A549 (cell line): ENCODE measurements at regions not wholly inside any gene's neighbourhood (a gene's known extent, or its start where the extent isn't known, plus 50 kb on each side); places are given as distances from the start of the nearest gene placed in this dataset.
"Not testable (repeated sequence)": the region's sequence is repeated elsewhere in the genome, so short reads cannot be mapped to it uniquely, and the experiment has no call there.

Experiments
- ATAC-seq, 2 experiments: fragments of 200-7000 bp in 1 of 2; fragments of >200 bp in 1 of 2; cut with Nextera tagmentation in 1 of 2; cut with Tn5 transposase in 1 of 2; 3 replicates each; pipeline versions ENCODE4 v1.8.0 to v1.9.1; 2018 to 2020; ENCODE audit warnings: mild to moderate bottlenecking in 1 of 2, moderate library complexity in 1 of 2
- CTCF ChIA-PET: fragments of 300-600 bp; sonication (Branson Sonifier 250); formaldehyde crosslinking; extraction: SDS; loops from one replicate; lab custom pipeline; 2021; ENCODE audit warnings: antibody characterized with exemption, inconsistent platforms; lab: Yijun Ruan, JAX
- POLR2A ChIA-PET: fragments of 350-600 bp; formaldehyde crosslinking; extraction: SDS; loops from one replicate; lab custom pipeline; 2021; ENCODE audit warnings: antibody characterized with exemption, inconsistent platforms; lab: Yijun Ruan, JAX
- DNase-seq, 2 experiments: peaks; one replicate each; pipeline versions ENCODE4 v3.0.0 to v3.0.0-alpha.2; 2011 to 2016; ENCODE audit warnings: low read depth in 1 of 2, low spot score in 1 of 2
- FAIRE-seq: peaks from 2 replicates; lab custom pipeline; 2011; peaks lifted over from hg19 to GRCh38; lab: Jason Lieb, UNC
- H3K27ac ChIP-seq, 2 experiments: fragments of >200 bp; sonication (Bioruptor Twin); formaldehyde crosslinking; 3 replicates each; pipeline ENCODE4 v1.5.1; 2016 to 2017
- H3K4me1 ChIP-seq: fragments of >200 bp; sonication (Bioruptor Twin); formaldehyde crosslinking; 3 replicates; pipeline ENCODE4 v1.6.1; 2016
- H3K4me2 ChIP-seq: fragments of >200 bp; sonication (Bioruptor Twin); formaldehyde crosslinking; 3 replicates; pipeline ENCODE4 v1.6.1; 2016
- H3K4me3 ChIP-seq: fragments of >200 bp; sonication (Bioruptor Twin); formaldehyde crosslinking; 3 replicates; pipeline ENCODE4 v1.5.1; 2016
- H3K9me3 ChIP-seq: fragments of >200 bp; sonication (Bioruptor Twin); formaldehyde crosslinking; 3 replicates; pipeline ENCODE4 v1.6.1; 2016
- CBX8 ChIP-seq: fragments of 200-600 bp; sonication (generic); IDR thresholded peaks from 2 replicates; pipeline ENCODE4 v1.6.1; 2016
- CHD2 ChIP-seq: fragments of 150-350 bp; IDR thresholded peaks from 2 replicates; pipeline ENCODE4 v1.6.1; 2014; ENCODE audit warnings: low read length; ENCODE audit not compliant: partially characterized antibody
- EHF ChIP-seq: fragments of 250-450 bp; sonication (Bioruptor Pico); IDR thresholded peaks from 2 replicates; pipeline ENCODE4 v1.5.0; 2020; ENCODE audit warnings: mild to moderate bottlenecking
- EHMT2 ChIP-seq: fragments of 200-600 bp; sonication (generic); IDR thresholded peaks from 2 replicates; pipeline ENCODE4 v1.6.1; 2016; ENCODE audit warnings: antibody characterized with exemption, low read depth, mild to moderate bottlenecking, moderate library complexity
- ELK1 ChIP-seq: fragments of 150-350 bp; IDR thresholded peaks from 2 replicates; pipeline ENCODE4 v1.6.1; 2014; ENCODE audit warnings: low read depth, mild to moderate bottlenecking, low read length
- FOSB ChIP-seq: fragments of 250-450 bp; sonication (Bioruptor Pico); IDR thresholded peaks from 2 replicates; pipeline ENCODE4 v1.5.0; 2020; ENCODE audit warnings: mild to moderate bottlenecking, moderate library complexity
- FOSL2 ChIP-seq, 2 experiments: fragments of 450-650 bp in 1 of 2; fragments of >200 bp in 1 of 2; sonication (Bioruptor Twin) in 1 of 2; formaldehyde crosslinking; IDR thresholded peaks; 2 replicates each; pipeline versions ENCODE4 v1.5.0 to v1.6.1; 2016 to 2020; ENCODE audit warnings: mild to moderate bottlenecking in 1 of 2, moderate library complexity in 1 of 2
- HEYL ChIP-seq: fragments of 250-450 bp; sonication (Bioruptor Pico); IDR thresholded peaks from 2 replicates; pipeline ENCODE4 v1.8.0; 2021; ENCODE audit warnings: mild to moderate bottlenecking, moderate library complexity
- HOXB5 ChIP-seq: fragments of 250-450 bp; sonication (Bioruptor Pico); IDR thresholded peaks from 2 replicates; pipeline ENCODE4 v1.5.0; 2020; ENCODE audit warnings: mild to moderate bottlenecking, moderate library complexity
- JUN ChIP-seq, 2 experiments: fragments of >200 bp; sonication (Bioruptor Twin); formaldehyde crosslinking; IDR thresholded peaks; 2 replicates in 1 of 2; 3 replicates in 1 of 2; pipeline ENCODE4 v1.6.1; 2016 to 2017
- JUNB ChIP-seq: fragments of >200 bp; sonication (Bioruptor Twin); formaldehyde crosslinking; IDR thresholded peaks from 2 replicates; pipeline ENCODE4 v1.6.1; 2016
- MAZ ChIP-seq: fragments of 150-350 bp; IDR thresholded peaks from 2 replicates; pipeline ENCODE4 v1.6.1; 2014; ENCODE audit warnings: antibody characterized with exemption, low read depth, low read length, borderline replicate concordance
- NPAS2 ChIP-seq: fragments of 250-450 bp; sonication (Bioruptor Pico); IDR thresholded peaks from 2 replicates; pipeline ENCODE4 v1.8.0; 2022; ENCODE audit warnings: mild to moderate bottlenecking, moderate library complexity, borderline replicate concordance
- PHF8 ChIP-seq: fragments of 200-600 bp; sonication (generic); IDR thresholded peaks from 2 replicates; pipeline ENCODE4 v1.6.1; 2016; ENCODE audit warnings: low read depth, mild to moderate bottlenecking, antibody characterized with exemption, moderate library complexity, borderline replicate concordance
- POLR2A ChIP-seq: IDR thresholded peaks from 2 replicates; pipeline ENCODE4 v1.6.1; 2012; ENCODE audit warnings: mild to moderate bottlenecking, low read length
- POLR2AphosphoS2 ChIP-seq: conservative IDR thresholded peaks from 2 replicates; pipeline ENCODE4 v1.6.1; 2012; ENCODE audit warnings: low read length, improper control_type of control experiment, inconsistent platforms
- RFX5 ChIP-seq: fragments of 450-650 bp; IDR thresholded peaks from 2 replicates; pipeline ENCODE4 v1.7.1; 2014; ENCODE audit warnings: antibody characterized with exemption, mild to moderate bottlenecking, moderate library complexity
- TP53 ChIP-seq: fragments of 250-450 bp; sonication (Bioruptor Pico); IDR thresholded peaks from 2 replicates; pipeline ENCODE4 v1.5.0; 2021; ENCODE audit warnings: mild to moderate bottlenecking, moderate library complexity
- ZNF302 ChIP-seq: fragments of 250-450 bp; sonication (Bioruptor Pico); IDR thresholded peaks from 2 replicates; pipeline ENCODE4 v1.9.0; 2021; ENCODE audit warnings: inconsistent platforms, mild to moderate bottlenecking, moderate library complexity
- ZSCAN20 ChIP-seq: fragments of 250-450 bp; sonication (Bioruptor Pico); IDR thresholded peaks from 2 replicates; pipeline ENCODE4 v1.8.0; 2022; ENCODE audit warnings: mild to moderate bottlenecking, moderate library complexity
- WGBS: methylation state at CpG from one replicate; pipeline ENCODE4 v1.1.6; 2017; ENCODE audit errors: missing lambda C conversion rate; 5-methylcytosine and 5-hydroxymethylcytosine counted together
- TF ChIP-seq, protein P1 (sequence below): fragments of 450-650 bp; IDR thresholded peaks from 2 replicates; pipeline ENCODE4 v1.6.1; 2014; ENCODE audit warnings: antibody characterized with exemption
- TF ChIP-seq, protein P2 (sequence below): fragments of >200 bp; sonication (Bioruptor Twin); formaldehyde crosslinking; IDR thresholded peaks from 2 replicates; pipeline ENCODE4 v1.6.1; 2016

DNA sequence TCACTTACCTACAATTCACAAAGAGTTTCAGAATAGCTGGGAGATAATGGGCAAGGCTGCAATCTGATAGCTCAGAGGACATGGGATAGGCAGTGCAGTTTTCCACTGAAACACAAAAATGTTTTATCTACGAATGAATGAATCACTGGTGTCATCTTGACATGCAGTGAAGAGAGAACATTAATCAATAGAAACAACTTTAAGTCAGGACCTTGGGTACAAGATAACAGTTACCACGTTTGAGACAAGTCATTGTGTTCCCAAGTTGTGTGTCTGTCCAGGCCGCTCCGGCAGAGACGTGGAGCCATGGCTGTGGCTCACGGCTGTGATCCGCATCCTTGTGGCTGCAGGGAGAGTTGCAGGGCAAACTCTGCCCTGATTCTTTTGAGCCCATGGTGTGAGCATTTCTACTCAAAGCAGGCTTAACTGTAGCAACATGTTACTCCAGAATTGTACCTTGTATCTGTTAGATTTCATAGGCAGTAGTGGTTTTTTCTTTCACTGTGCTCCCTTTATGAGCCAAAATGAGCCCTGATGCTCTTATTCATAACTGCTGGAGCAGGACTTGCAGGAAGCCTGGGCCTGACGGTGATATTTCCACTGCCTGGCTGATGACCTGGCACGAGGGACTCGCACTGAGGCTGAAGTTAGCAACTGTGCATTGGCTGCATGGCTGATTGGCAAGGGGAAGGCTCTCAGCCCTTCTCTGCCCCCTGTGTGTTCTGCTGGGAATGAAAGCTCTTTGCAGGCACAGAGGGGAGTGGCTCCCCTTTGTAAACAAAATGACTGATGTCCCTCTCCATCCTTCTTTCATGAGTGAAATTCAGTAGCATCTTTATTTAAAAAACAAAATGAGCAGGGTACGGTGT, 465.2 kb downstream of the AJAP1 start:
- 26% methylated on average over 11 of the region's 11 CpGs for WGBS
- DNase-seq (peak in 1 of 2 experiments; percentile 2), FAIRE-seq (no peak), ATAC-seq (peak in 1 of 2 experiments; percentile 68; a peak in 3 of 6 replicates)
- ChIA-PET CTCF (no interaction called here), POLR2A (no interaction called here)
- no peak overlapping the region for H3K27ac ChIP-seq
- no peaks in the 10 kb centered on the region for H3K4me1 ChIP-seq
- H3K4me2 ChIP-seq: no peak overlapping the region
- no peak overlapping the region for H3K4me3 ChIP-seq
- TF ChIP-seq FOSB (CRISPR knock-in tag) (no peak), PHF8 (no peak), MAZ (no peak), ELK1 (no peak), POLR2A (no peak), HOXB5 (CRISPR knock-in tag) (no peak), EHMT2 (no peak)
- H3K9me3 ChIP-seq: no peaks in the 10 kb centered on the region

GRCh38 chr1:5118771-5119170, 464.4 kb downstream of the AJAP1 start:
- H3K4me1 ChIP-seq, POLR2A ChIA-PET, CTCF ChIA-PET, H3K27ac ChIP-seq, H3K4me2 ChIP-seq, ATAC-seq, H3K4me3 ChIP-seq, FAIRE-seq, H3K9me3 ChIP-seq, DNase-seq: not testable (repeated sequence)
- WGBS: 27% methylated on average over 7 of the region's 10 CpGs

GRCh38 chr1:5118292-5118691, 463.9 kb downstream of the AJAP1 start:
- CTCF ChIA-PET, ATAC-seq, H3K4me2 ChIP-seq, H3K27ac ChIP-seq, H3K9me3 ChIP-seq, DNase-seq, H3K4me1 ChIP-seq, H3K4me3 ChIP-seq, POLR2A ChIA-PET, FAIRE-seq: not testable (repeated sequence)
- WGBS: 16% methylated on average over 7 of the region's 11 CpGs

DNA sequence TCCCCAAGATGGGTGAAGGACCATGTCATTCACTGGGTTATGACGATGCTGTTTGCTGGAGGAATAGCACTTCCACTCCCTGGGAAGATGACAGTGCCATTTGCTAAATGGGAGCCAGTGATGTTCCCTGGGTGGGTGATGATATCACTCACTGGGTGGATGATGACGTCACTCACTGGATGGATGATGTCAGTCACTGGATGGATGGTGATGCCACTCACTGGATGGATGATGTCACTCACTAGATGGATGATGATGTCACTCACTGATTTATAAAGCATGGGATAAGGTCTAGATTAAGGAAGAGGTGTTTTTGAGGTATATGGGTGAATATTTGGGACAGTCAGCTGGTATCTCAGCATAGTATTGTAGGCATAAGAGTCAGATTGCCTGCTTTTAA, 457.2 kb downstream of the AJAP1 start:
- no peak for ATAC-seq
- 0% methylated on average over 2 of the region's 2 CpGs for WGBS
- H3K4me2 ChIP-seq: no peak overlapping the region
- H3K4me3 ChIP-seq: no peak overlapping the region
- no peaks in the 10 kb centered on the region for H3K4me1 ChIP-seq
- no peak for DNase-seq
- no peaks in the 10 kb centered on the region for H3K9me3 ChIP-seq
- TF ChIP-seq, protein P1, sequence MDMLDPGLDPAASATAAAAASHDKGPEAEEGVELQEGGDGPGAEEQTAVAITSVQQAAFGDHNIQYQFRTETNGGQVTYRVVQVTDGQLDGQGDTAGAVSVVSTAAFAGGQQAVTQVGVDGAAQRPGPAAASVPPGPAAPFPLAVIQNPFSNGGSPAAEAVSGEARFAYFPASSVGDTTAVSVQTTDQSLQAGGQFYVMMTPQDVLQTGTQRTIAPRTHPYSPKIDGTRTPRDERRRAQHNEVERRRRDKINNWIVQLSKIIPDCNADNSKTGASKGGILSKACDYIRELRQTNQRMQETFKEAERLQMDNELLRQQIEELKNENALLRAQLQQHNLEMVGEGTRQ: no peak
- TF ChIP-seq JUNB (no peak), POLR2AphosphoS2 (no peak), NPAS2 (CRISPR knock-in tag) (no peak), TP53 (CRISPR knock-in tag) (no peak), ZSCAN20 (CRISPR knock-in tag) (no peak), EHMT2 (no peak)
- no peak for FAIRE-seq
- H3K27ac ChIP-seq: no peak overlapping the region
- ChIA-PET CTCF (no interaction called here), POLR2A (no interaction called here)

DNA sequence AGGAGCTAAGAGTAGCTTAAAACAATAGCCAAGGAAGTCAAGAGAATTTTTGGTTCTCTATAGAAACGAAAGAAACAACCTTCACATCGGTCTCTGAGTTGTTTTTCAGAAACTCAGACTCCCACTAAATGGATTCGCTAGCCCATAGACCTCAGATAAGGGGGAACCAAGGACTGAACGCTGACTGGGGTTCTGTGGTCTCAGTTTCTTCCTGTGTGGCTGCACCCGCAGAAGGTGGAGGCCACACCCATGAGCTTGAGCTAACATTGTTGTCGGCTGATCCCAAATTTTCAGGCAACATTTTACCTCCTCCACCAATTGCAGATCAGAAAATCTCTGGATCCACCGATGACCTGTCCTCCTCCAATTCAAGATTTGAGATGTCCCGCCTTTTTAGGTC, 456.1 kb downstream of the AJAP1 start:
- Histone ChIP-seq H3K4me3 (no peak overlapping the region), H3K27ac (no peak overlapping the region), H3K4me2 (no peak overlapping the region), H3K9me3 (no peaks in the 10 kb centered on the region), H3K4me1 (no peaks in the 10 kb centered on the region)
- POLR2A ChIA-PET: no interaction called here
- CTCF ChIA-PET: interaction anchor here (1.0 to 1.2 kb wide), 2 partner anchors 68 to 163 kb away, joined by 3 read pairs; no protein-coding TSS in a partner anchor
- no peak for FAIRE-seq
- DNase-seq: no peak
- WGBS: 15% methylated on average over 8 of the region's 8 CpGs
- no peak for ATAC-seq
- TF ChIP-seq CHD2 (no peak), NPAS2 (CRISPR knock-in tag) (no peak), ZNF302 (no peak), CBX8 (no peak), HEYL (CRISPR knock-in tag) (no peak), ZSCAN20 (CRISPR knock-in tag) (no peak), JUN (IDR thresholded peaks at IDR 0.05) (no peak), FOSL2 (IDR thresholded peaks at IDR 0.05) (no peak), FOSL2 (CRISPR knock-in tag; IDR thresholded peaks at IDR 0.05) (no peak), RFX5 (no peak), ELK1 (no peak), EHF (CRISPR knock-in tag) (no peak), PHF8 (no peak), MAZ (no peak)
- TF ChIP-seq, protein P2, sequence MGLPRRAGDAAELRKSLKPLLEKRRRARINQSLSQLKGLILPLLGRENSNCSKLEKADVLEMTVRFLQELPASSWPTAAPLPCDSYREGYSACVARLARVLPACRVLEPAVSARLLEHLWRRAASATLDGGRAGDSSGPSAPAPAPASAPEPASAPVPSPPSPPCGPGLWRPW: no peak
